ENCODE measurements at regions not wholly inside any gene's neighbourhood (a gene's known extent, or its start where the extent isn't known, plus 50 kb on each side); places are given as distances from the start of the nearest gene placed in this dataset.

DNA sequence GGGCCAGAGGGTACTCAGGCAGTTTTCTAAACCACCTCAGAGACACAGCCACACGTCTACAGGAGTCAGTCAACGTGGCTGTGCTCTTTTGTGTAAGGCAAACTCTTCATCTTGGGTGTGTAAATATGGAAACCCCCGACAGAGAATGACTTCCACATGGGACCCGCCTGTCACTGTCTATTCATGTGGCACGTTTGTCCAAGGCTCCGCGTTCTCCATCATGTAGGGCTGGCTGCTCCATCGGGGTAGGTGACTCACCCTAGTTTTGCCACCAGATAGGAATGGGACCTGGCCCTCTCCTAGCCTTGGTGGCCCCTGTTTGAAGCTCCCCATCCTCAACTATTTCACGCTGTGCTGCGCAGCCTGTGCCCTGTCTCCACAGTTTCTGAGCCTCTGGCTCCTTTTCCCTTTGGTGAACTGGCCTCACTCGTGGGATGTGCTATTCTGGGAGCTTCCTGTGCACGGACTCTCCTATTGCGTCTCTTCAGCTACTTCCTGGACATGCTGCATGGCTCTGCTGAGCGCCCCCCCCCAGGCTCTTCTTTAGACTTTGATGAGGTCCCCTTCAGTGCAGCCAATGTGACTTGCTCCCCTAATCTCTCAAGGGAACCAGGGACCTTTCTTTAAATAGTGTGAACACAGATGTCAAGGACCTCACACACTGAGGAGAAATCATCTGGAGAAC lies 143.2 kb upstream of the PDE10A start:
- Histone ChIP-seq H3K9me3 (replicated peaks; ENCODE audit: control insufficient read depth, insufficient read depth, low read length) (no peaks in the 10 kb centered on the region), H3K79me2 (ENCODE audit: control insufficient read depth, insufficient read depth, low read length) (no peaks in the 10 kb centered on the region), H4K20me1 (replicated peaks; ENCODE audit: control insufficient read depth, extremely low read depth, insufficient read depth, low read length) (no peaks in the 10 kb centered on the region), H3K27me3 (ENCODE audit: control insufficient read depth in 2 of 2, insufficient read depth in 2 of 2, low read length in 2 of 2) (peaks cover 3 to 13% of the 10 kb centered on the region in 2 experiments), H3K4me1 (ENCODE audit: control insufficient read depth, extremely low read depth, insufficient read depth, low read length) (no peaks in the 10 kb centered on the region), H3K9ac (replicated peaks; ENCODE audit: extremely low read depth, insufficient read depth, low read length) (no peak overlapping the region), H2AFZ (ENCODE audit: low read depth, low read length) (no peak overlapping the region), H3K36me3 (ENCODE audit: control insufficient read depth in 2 of 2, extremely low read depth in 1 of 2, insufficient read depth in 2 of 2, low read length in 2 of 2) (no peaks in the 10 kb centered on the region), H3K27ac (ENCODE audit: insufficient read depth, low read depth, low read length) (no peak overlapping the region), H3K9me1 (replicated peaks; ENCODE audit: control insufficient read depth, extremely low read depth, insufficient read depth, low read length) (no peaks in the 10 kb centered on the region), H3K4me2 (ENCODE audit: insufficient read depth, low read length) (no peak overlapping the region), H3K4me3 (replicated peaks in 1 of 3; ENCODE audit: insufficient read depth in 1 of 3, low read depth in 1 of 3, low read length in 3 of 3) (no peak overlapping the region)
- POLR2A ChIA-PET = no interaction called here
- no TSS peak for BruUV-seq (replicated peaks)
- CTCF ChIA-PET = interaction anchor here (0.5 to 2.5 kb wide), 2 partner anchors 77 to 535 kb away, joined by 3 to 6 read pairs; no protein-coding TSS in a partner anchor
- intact Hi-C loops (cut with micrococcal nuclease) (no loop called here), dilution Hi-C loops (cut with MboI; ENCODE audit: extremely low pct_ligation_motif_present, low sequenced_read_pairs) (no loop called here)
- TF ChIP-seq GATA2 (IDR thresholded peaks at IDR 0.05; ENCODE audit: insufficient read depth, insufficient read length, low read depth, low read length) = no peak
- no peak for TF ChIP-seq POLR2AphosphoS5 (IDR thresholded peaks at IDR 0.05; ENCODE audit: insufficient read depth, low read depth, low read length)
- TF ChIP-seq FOS (IDR thresholded peaks at IDR 0.05; ENCODE audit: borderline replicate concordance, insufficient read depth, low read length) = no peak
- TF ChIP-seq POLR2A (IDR thresholded peaks at IDR 0.05; ENCODE audit: low read depth, low read length) = no peak
- TF ChIP-seq, protein P1, sequence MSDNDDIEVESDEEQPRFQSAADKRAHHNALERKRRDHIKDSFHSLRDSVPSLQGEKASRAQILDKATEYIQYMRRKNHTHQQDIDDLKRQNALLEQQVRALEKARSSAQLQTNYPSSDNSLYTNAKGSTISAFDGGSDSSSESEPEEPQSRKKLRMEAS (IDR thresholded peaks at IDR 0.05; ENCODE audit: insufficient read depth, insufficient read length) = no peak
- TF ChIP-seq MYC (IDR thresholded peaks at IDR 0.05; ENCODE audit: low read depth, low read length) = no peak
- TF ChIP-seq EZH2 (IDR thresholded peaks at IDR 0.05; ENCODE audit: borderline replicate concordance, low read depth, low read length, severe bottlenecking) = no peak
- TF ChIP-seq, protein P2, sequence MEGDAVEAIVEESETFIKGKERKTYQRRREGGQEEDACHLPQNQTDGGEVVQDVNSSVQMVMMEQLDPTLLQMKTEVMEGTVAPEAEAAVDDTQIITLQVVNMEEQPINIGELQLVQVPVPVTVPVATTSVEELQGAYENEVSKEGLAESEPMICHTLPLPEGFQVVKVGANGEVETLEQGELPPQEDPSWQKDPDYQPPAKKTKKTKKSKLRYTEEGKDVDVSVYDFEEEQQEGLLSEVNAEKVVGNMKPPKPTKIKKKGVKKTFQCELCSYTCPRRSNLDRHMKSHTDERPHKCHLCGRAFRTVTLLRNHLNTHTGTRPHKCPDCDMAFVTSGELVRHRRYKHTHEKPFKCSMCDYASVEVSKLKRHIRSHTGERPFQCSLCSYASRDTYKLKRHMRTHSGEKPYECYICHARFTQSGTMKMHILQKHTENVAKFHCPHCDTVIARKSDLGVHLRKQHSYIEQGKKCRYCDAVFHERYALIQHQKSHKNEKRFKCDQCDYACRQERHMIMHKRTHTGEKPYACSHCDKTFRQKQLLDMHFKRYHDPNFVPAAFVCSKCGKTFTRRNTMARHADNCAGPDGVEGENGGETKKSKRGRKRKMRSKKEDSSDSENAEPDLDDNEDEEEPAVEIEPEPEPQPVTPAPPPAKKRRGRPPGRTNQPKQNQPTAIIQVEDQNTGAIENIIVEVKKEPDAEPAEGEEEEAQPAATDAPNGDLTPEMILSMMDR (IDR thresholded peaks at IDR 0.05; ENCODE audit: extremely low read depth in 1 of 2, insufficient read depth in 1 of 2, low read depth in 1 of 2, low read length in 2 of 2) = no peak
- no peak for TF ChIP-seq JUN (IDR thresholded peaks at IDR 0.05; ENCODE audit: borderline replicate concordance, insufficient read depth, insufficient read length, low read depth)
- FAIRE-seq (no peak), DNase-seq (ENCODE audit: low read depth, low spot score) (no peak)

All from endothelial cell of umbilical vein (primary cell).